Thyroid gland (tissue), 4 donors: ENCODE measurements at regions not wholly inside any gene's neighbourhood (a gene's known extent, or its start where the extent isn't known, plus 50 kb on each side); places are given as distances from the start of the nearest gene placed in this dataset.

Source experiments
- POLR2A ChIP-seq, 2 donors: fragments of 450-650 bp; IDR thresholded peaks; one replicate each; pipeline ENCODE4 v1.6.1; 2017; ENCODE audit warnings: antibody characterized with exemption in 2 of 2, mild to moderate bottlenecking in 2 of 2, moderate library complexity in 1 of 2
- TF ChIP-seq, protein P1 (sequence below), 6 experiments: fragments of 200-600 bp in 3 of 6; fragments of 450-650 bp in 3 of 6; sonication (generic) in 3 of 6; IDR thresholded peaks; one replicate each; pipeline ENCODE4 v1.5.1; 2016 to 2019; ENCODE audit warnings: antibody characterized with exemption in 6 of 6, mild to moderate bottlenecking in 2 of 6, inconsistent platforms in 1 of 6, moderate library complexity in 1 of 6

DNA sequence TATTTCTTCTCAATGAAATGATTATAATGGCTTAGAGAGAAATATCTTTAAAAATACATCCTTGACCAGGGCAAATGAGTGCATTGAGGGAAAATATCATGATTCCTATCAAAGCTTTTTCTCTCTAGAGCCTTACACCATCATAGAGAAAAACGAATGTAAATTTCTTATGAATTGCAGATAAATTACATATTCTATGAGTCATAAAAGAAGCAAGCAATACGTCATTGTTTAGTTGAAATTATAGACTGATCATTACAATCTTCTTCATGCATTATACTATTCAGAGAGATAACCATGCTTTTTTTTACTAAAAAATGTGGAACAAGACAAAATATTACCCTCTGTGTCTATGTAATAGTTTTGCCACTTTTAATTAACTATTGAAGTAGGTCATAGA, 100.9 kb upstream of the RXFP1 start:
- TF ChIP-seq, protein P1, sequence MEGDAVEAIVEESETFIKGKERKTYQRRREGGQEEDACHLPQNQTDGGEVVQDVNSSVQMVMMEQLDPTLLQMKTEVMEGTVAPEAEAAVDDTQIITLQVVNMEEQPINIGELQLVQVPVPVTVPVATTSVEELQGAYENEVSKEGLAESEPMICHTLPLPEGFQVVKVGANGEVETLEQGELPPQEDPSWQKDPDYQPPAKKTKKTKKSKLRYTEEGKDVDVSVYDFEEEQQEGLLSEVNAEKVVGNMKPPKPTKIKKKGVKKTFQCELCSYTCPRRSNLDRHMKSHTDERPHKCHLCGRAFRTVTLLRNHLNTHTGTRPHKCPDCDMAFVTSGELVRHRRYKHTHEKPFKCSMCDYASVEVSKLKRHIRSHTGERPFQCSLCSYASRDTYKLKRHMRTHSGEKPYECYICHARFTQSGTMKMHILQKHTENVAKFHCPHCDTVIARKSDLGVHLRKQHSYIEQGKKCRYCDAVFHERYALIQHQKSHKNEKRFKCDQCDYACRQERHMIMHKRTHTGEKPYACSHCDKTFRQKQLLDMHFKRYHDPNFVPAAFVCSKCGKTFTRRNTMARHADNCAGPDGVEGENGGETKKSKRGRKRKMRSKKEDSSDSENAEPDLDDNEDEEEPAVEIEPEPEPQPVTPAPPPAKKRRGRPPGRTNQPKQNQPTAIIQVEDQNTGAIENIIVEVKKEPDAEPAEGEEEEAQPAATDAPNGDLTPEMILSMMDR (IDR thresholded peaks at IDR 0.05): no peak
- no peak for TF ChIP-seq POLR2A (IDR thresholded peaks at IDR 0.05)
